ENCODE measurements at regions not wholly inside any gene's neighbourhood (a gene's known extent, or its start where the extent isn't known, plus 50 kb on each side); places are given as distances from the start of the nearest gene placed in this dataset.

- DNase-seq: no peak
- Histone ChIP-seq H3K9me3 (no peaks in the 10 kb centered on the region), H3K4me1 (no peaks in the 10 kb centered on the region), H3K27ac (no peak overlapping the region), H3K4me3 (no peak overlapping the region), H3K27me3 (no peaks in the 10 kb centered on the region), H3K36me3 (no peaks in the 10 kb centered on the region)
- ATAC-seq: no peak
- intact Hi-C loops (cut with DNase I): no loop called here
- no peak for TF ChIP-seq CTCF (IDR thresholded peaks at IDR 0.05)
Measured at GRCh38 chr9:28653216-28653615, 1079.9 kb upstream of the C9orf72 start.

DNA sequence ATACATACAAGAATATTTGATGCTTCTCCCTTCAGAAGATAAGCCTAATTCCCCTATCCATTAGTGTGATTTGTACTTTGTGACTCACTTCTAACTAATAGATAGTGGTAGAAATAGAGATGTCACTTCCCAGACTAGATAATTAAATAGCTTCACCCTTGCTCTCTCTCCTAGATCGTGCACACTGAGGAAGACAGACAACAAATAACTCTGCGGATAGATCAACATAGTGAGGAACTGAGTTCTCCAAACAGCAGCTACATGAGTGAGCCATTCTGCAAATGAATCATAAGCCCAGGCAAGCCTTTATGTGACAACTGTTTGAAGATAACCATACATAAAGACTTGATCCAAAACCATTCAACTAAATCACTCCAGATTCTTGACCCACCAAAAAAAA lies 1083.4 kb upstream of the C9orf72 start:
- H3K9me3 ChIP-seq: no peaks in the 10 kb centered on the region
- no peaks in the 10 kb centered on the region for H3K36me3 ChIP-seq
- no peak for TF ChIP-seq CTCF (IDR thresholded peaks at IDR 0.05)
- no peaks in the 10 kb centered on the region for H3K4me1 ChIP-seq
- ATAC-seq: no peak
- no peak for DNase-seq
- intact Hi-C loops (cut with DNase I): no loop called here
- no peak overlapping the region for H3K27ac ChIP-seq
- H3K27me3 ChIP-seq: no peaks in the 10 kb centered on the region
- no peak overlapping the region for H3K4me3 ChIP-seq

GRCh38 chr9:28661853-28662252 lies 1088.6 kb upstream of the C9orf72 start:
- H3K4me1 ChIP-seq: no peaks in the 10 kb centered on the region
- ATAC-seq (no peak), DNase-seq (no peak)
- H3K9me3 ChIP-seq: no peaks in the 10 kb centered on the region
- no peaks in the 10 kb centered on the region for H3K36me3 ChIP-seq
- no peak overlapping the region for H3K27ac ChIP-seq
- no peak for TF ChIP-seq CTCF (IDR thresholded peaks at IDR 0.05)
- H3K4me3 ChIP-seq: no peak overlapping the region
- H3K27me3 ChIP-seq: no peaks in the 10 kb centered on the region
- intact Hi-C loops (cut with DNase I): no loop called here

- no peak for TF ChIP-seq CTCF (IDR thresholded peaks at IDR 0.05)
- no peaks in the 10 kb centered on the region for H3K4me1 ChIP-seq
- no peaks in the 10 kb centered on the region for H3K27me3 ChIP-seq
- no peak overlapping the region for H3K27ac ChIP-seq
- H3K36me3 ChIP-seq: no peaks in the 10 kb centered on the region
- no peaks in the 10 kb centered on the region for H3K9me3 ChIP-seq
- H3K4me3 ChIP-seq: no peak overlapping the region
- intact Hi-C loops (cut with DNase I): no loop called here
- ATAC-seq (no peak), DNase-seq (no peak)
Measured at GRCh38 chr9:28662675-28663074, 1089.4 kb upstream of the C9orf72 start.

DNA sequence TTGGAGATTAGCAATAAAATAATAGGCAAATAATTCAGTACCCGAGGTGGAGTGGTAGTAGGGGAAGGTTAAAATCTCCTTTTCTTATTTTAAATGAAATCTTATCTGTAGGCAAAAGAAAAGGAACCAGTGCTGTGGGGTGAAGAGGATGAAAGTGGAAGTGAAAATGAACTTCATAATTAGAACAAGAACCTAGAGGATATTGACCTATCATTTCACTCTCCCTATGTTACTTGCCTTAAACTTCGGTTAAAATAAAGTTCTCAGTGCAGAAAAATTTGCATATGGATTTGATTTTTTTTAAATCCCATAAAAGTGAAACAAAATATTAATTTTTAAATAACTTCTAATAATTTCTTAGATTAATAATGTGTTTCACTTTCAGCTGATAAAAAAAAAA lies 1094.9 kb upstream of the C9orf72 start:
- DNase-seq (no peak), ATAC-seq (no peak)
- no peaks in the 10 kb centered on the region for H3K4me1 ChIP-seq
- no peaks in the 10 kb centered on the region for H3K27me3 ChIP-seq
- intact Hi-C loops (cut with DNase I): no loop called here
- H3K36me3 ChIP-seq: no peaks in the 10 kb centered on the region
- H3K27ac ChIP-seq: no peak overlapping the region
- no peaks in the 10 kb centered on the region for H3K9me3 ChIP-seq
- no peak for TF ChIP-seq CTCF (IDR thresholded peaks at IDR 0.05)
- H3K4me3 ChIP-seq: no peak overlapping the region

DNA sequence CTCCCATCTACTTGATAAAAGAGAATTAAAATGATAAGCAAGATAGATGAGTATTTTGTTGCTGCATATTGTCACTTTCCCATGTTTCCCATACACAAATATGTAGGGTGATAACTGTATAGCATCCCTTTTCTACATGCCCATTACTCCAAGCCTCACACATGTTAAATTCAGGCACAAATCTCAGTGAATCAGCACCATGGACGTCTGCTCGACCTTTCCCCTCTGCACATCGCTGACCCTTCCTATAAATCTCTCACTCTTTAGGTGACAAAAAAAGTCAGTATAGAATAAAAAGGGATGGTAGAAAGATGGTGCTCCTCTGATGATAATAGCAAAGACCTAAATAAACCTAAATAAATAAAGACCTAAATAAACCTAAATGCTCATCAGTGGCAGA lies 1097.7 kb upstream of the C9orf72 start:
- no peak overlapping the region for H3K4me3 ChIP-seq
- H3K4me1 ChIP-seq: no peaks in the 10 kb centered on the region
- no peak for TF ChIP-seq CTCF (IDR thresholded peaks at IDR 0.05)
- intact Hi-C loops (cut with DNase I): no loop called here
- no peaks in the 10 kb centered on the region for H3K36me3 ChIP-seq
- no peaks in the 10 kb centered on the region for H3K9me3 ChIP-seq
- H3K27me3 ChIP-seq: no peaks in the 10 kb centered on the region
- DNase-seq (no peak), ATAC-seq (no peak)
- H3K27ac ChIP-seq: no peak overlapping the region
